ENCODE measurements at regions not wholly inside any gene's neighbourhood (a gene's known extent, or its start where the extent isn't known, plus 50 kb on each side); places are given as distances from the start of the nearest gene placed in this dataset.

GRCh38 chr5:161235569-161235968 is 311.0 kb downstream of the GABRB2 start:
- Histone ChIP-seq H3K36me3 (ENCODE audit: control insufficient read depth in 2 of 2, extremely low read depth in 1 of 2, insufficient read depth in 2 of 2, low read length in 2 of 2) (no peaks in the 10 kb centered on the region), H3K79me2 (ENCODE audit: control insufficient read depth, insufficient read depth, low read length) (no peaks in the 10 kb centered on the region), H3K4me2 (ENCODE audit: control insufficient read depth, extremely low read depth, insufficient read depth, low read depth, low read length) (no peak overlapping the region), H3K9me1 (ENCODE audit: control insufficient read depth, extremely low read depth, insufficient read depth, low read length) (no peaks in the 10 kb centered on the region), H3K4me1 (ENCODE audit: control insufficient read depth, extremely low read depth, insufficient read depth, low read length) (no peaks in the 10 kb centered on the region), H3K27me3 (ENCODE audit: control insufficient read depth, extremely low read depth, insufficient read depth, low read length) (no peaks in the 10 kb centered on the region), H4K20me1 (ENCODE audit: control insufficient read depth, extremely low read depth, insufficient read depth, low read length) (no peaks in the 10 kb centered on the region), H3K9me3 (ENCODE audit: control insufficient read depth, low read depth, low read length) (no peaks in the 10 kb centered on the region), H2AFZ (ENCODE audit: control insufficient read depth, low read length) (no peak overlapping the region), H3K27ac (ENCODE audit: control insufficient read depth, insufficient read depth, low read length) (no peak overlapping the region), H3K9ac (ENCODE audit: control insufficient read depth, extremely low read depth, insufficient read depth, low read length) (no peak overlapping the region), H3K4me3 (ENCODE audit: control insufficient read depth in 2 of 3, extremely low read depth in 1 of 3, insufficient read depth in 2 of 3, low read depth in 1 of 3, low read length in 3 of 3) (no peak overlapping the region)
- DNase-seq (ENCODE audit: low read depth, low spot score) (no peak), FAIRE-seq (no peak)
- dilution Hi-C loops (cut with MboI; ENCODE audit: extremely low pct_ligation_motif_present, low sequenced_read_pairs) = no loop called here
- TF ChIP-seq EZH2 (IDR thresholded peaks at IDR 0.05; ENCODE audit: low read length) = no peak
- no peak for TF ChIP-seq CTCF (optimal IDR thresholded peaks at IDR 0.05 in 1 of 3, IDR thresholded peaks at IDR 0.05 in 1 of 3, conservative IDR thresholded peaks at IDR 0.05 in 1 of 3; ENCODE audit: extremely low read depth in 1 of 3, insufficient read depth in 2 of 3, low read length in 3 of 3)

GRCh38 chr5:161233553-161233952 is 313.0 kb downstream of the GABRB2 start:
- Histone ChIP-seq H3K9ac (ENCODE audit: control insufficient read depth, extremely low read depth, insufficient read depth, low read length) (no peak overlapping the region), H3K4me3 (ENCODE audit: control insufficient read depth in 2 of 3, extremely low read depth in 1 of 3, insufficient read depth in 2 of 3, low read depth in 1 of 3, low read length in 3 of 3) (no peak overlapping the region), H3K4me2 (ENCODE audit: control insufficient read depth, extremely low read depth, insufficient read depth, low read depth, low read length) (no peak overlapping the region), H3K9me3 (ENCODE audit: control insufficient read depth, low read depth, low read length) (no peaks in the 10 kb centered on the region), H3K4me1 (ENCODE audit: control insufficient read depth, extremely low read depth, insufficient read depth, low read length) (no peaks in the 10 kb centered on the region), H3K27ac (ENCODE audit: control insufficient read depth, insufficient read depth, low read length) (no peak overlapping the region), H3K27me3 (ENCODE audit: control insufficient read depth, extremely low read depth, insufficient read depth, low read length) (no peaks in the 10 kb centered on the region), H3K9me1 (ENCODE audit: control insufficient read depth, extremely low read depth, insufficient read depth, low read length) (no peaks in the 10 kb centered on the region), H3K36me3 (ENCODE audit: control insufficient read depth in 2 of 2, extremely low read depth in 1 of 2, insufficient read depth in 2 of 2, low read length in 2 of 2) (no peaks in the 10 kb centered on the region), H4K20me1 (ENCODE audit: control insufficient read depth, extremely low read depth, insufficient read depth, low read length) (no peaks in the 10 kb centered on the region), H3K79me2 (ENCODE audit: control insufficient read depth, insufficient read depth, low read length) (no peaks in the 10 kb centered on the region), H2AFZ (ENCODE audit: control insufficient read depth, low read length) (no peak overlapping the region)
- dilution Hi-C loops (cut with MboI; ENCODE audit: extremely low pct_ligation_motif_present, low sequenced_read_pairs) = no loop called here
- DNase-seq (ENCODE audit: low read depth, low spot score) (no peak), FAIRE-seq (no peak)
- no peak for TF ChIP-seq EZH2 (IDR thresholded peaks at IDR 0.05; ENCODE audit: low read length)
- no peak for TF ChIP-seq CTCF (optimal IDR thresholded peaks at IDR 0.05 in 1 of 3, IDR thresholded peaks at IDR 0.05 in 1 of 3, conservative IDR thresholded peaks at IDR 0.05 in 1 of 3; ENCODE audit: extremely low read depth in 1 of 3, insufficient read depth in 2 of 3, low read length in 3 of 3)

Measured in keratinocyte (primary cell).